Vagina (tissue), 2 donors: ENCODE measurements at regions not wholly inside any gene's neighbourhood (a gene's known extent, or its start where the extent isn't known, plus 50 kb on each side); places are given as distances from the start of the nearest gene placed in this dataset.

Experiments
- POLR2A ChIP-seq, 2 donors: fragments of 450-650 bp; IDR thresholded peaks; one replicate each; pipeline ENCODE4 v1.6.1; 2017; ENCODE audit warnings: antibody characterized with exemption in 2 of 2, mild to moderate bottlenecking in 2 of 2, moderate library complexity in 2 of 2
- POLR2AphosphoS5 ChIP-seq, 2 donors: sonication (generic); formaldehyde crosslinking; IDR thresholded peaks; one replicate each; pipeline ENCODE4 v1.9.0; 2017; ENCODE audit warnings: antibody characterized with exemption in 2 of 2, mild to moderate bottlenecking in 2 of 2, low read depth in 1 of 2; ENCODE audit not compliant: insufficient read depth in 1 of 2
- TF ChIP-seq, protein P1 (sequence below), 3 experiments: fragments of 450-650 bp in 2 of 3; fragments of 200-600 bp in 1 of 3; sonication (generic) in 1 of 3; IDR thresholded peaks; one replicate each; pipeline ENCODE4 v1.5.1; 2017 to 2019; ENCODE audit warnings: antibody characterized with exemption in 3 of 3, mild to moderate bottlenecking in 2 of 3, moderate library complexity in 2 of 3

- TF ChIP-seq POLR2A (IDR thresholded peaks at IDR 0.05) = no peak
- TF ChIP-seq, protein P1, sequence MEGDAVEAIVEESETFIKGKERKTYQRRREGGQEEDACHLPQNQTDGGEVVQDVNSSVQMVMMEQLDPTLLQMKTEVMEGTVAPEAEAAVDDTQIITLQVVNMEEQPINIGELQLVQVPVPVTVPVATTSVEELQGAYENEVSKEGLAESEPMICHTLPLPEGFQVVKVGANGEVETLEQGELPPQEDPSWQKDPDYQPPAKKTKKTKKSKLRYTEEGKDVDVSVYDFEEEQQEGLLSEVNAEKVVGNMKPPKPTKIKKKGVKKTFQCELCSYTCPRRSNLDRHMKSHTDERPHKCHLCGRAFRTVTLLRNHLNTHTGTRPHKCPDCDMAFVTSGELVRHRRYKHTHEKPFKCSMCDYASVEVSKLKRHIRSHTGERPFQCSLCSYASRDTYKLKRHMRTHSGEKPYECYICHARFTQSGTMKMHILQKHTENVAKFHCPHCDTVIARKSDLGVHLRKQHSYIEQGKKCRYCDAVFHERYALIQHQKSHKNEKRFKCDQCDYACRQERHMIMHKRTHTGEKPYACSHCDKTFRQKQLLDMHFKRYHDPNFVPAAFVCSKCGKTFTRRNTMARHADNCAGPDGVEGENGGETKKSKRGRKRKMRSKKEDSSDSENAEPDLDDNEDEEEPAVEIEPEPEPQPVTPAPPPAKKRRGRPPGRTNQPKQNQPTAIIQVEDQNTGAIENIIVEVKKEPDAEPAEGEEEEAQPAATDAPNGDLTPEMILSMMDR (IDR thresholded peaks at IDR 0.05) = no peak
- TF ChIP-seq POLR2AphosphoS5 (IDR thresholded peaks at IDR 0.05; ENCODE audit: insufficient read depth in 1 of 2, low read depth in 1 of 2) = no peak
Observed at GRCh38 chr10:17506856-17507471, 52.6 kb upstream of the ST8SIA6 start.
